ENCODE measurements at regions not wholly inside any gene's neighbourhood (a gene's known extent, or its start where the extent isn't known, plus 50 kb on each side); places are given as distances from the start of the nearest gene placed in this dataset.
"Not testable (repeated sequence)": the region's sequence is repeated elsewhere in the genome, so short reads cannot be mapped to it uniquely, and the experiment has no call there.

DNA sequence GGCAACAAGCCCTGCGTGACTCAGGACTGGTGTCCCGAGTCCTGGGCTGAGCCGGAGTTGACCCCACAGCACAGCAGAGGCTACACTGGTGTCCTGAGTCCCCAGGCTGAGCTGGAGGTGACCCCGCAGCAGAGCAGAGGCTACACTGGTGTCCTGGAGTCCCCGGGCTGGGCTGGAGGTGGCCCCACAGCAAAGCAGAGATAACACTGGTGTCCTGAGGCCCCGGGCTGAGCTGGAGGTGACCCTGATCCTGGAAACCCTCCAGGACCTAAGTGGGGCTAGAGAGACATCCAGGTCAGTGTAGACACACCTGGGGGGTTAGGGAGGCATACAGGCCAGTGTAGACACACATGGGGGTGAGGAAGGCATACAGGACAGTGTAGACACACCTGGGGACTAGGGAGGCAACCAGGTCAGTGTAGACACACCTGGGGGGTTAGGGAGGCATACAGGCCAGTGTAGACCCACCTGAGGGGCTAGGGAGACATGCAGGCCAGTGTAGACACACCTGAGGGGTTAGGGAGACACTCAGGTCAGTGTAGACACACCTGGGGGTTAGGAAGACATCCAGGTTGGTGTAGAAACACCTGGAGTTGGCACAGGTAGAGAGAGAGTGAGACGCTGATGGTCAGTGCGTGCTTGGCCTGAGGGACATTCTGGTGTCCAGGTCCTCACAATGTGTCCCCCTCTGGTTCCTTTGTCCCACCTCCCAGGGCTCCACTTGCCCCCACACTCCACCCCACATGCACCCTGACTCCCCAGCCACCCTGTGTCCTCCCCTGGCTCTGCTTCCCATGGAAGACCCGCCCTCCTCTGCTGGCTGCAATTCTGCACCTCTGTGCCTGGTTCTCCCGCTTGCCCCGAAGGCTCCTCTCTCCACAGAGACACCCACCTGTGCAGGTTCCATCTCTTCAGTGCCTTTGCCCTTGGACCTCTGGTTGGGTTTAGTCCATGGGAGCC is 321.6 kb upstream of the SFSWAP start:
- no peak for DNase-seq (ENCODE audit: low read depth)

DNA sequence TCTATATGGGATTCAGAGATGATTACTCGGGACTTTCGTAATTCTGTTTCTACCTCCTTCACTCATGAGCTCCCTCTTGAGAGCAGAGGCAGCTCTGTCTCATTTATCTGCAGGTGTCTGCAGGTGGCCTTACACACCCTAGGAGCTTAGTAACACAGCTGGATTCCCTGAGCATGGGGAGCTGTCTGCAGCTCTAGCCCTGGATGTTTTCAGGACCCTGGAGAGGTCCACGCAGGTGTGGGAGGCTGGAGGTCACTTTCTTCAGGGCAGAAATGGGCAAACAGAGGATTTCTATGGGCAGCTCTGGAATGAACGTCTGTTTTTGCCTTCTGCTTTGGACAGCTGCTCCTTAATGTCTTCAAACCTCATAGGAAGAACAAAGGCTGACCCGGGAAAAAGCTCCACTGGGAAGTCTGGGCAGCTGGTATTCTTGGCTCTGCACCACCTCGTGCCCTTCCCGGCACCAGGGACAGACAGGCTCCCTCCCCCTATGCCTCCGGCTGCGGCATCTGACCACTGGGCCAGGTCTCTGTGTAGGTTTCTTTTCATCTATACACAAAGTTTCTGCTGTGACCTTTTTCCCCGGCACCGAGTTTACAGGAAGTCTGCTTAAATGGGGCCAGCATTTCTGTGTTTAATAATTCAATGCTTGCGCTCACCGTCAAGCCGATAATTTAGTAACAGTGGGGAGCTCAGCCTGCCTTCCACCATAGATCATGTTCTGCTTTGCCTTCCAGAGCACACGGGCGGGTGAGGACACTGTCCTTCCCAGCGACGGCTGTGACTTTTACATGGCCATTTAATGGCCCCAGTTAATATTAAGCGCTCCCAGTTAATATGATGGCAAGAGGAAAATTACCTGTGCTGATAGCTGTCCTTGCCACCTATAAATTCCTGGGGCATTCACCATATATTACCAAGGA is 320.2 kb upstream of the SFSWAP start:
- no peak for DNase-seq (ENCODE audit: low read depth)

DNA sequence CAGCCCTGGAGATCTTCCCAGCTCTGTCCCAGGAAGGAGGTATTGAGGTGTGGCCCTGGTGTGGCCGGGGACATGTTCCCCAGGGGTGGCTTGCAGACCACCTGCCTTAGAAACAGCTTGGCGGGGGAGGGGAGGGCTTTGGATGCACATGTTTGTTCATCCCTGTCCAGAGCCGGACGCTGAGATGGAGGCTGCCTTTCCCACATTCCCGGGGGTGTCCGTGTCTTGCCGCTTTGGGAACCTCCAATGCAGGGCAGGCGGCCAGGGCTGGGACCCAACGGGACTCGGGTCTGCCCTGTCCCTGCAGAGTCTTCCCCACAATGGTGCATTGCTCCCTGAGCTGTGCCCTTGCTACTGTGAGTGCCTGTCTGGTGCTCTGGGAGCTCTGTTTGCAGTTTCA is 319.5 kb upstream of the SFSWAP start:
- DNase-seq (ENCODE audit: low read depth): no peak

DNA sequence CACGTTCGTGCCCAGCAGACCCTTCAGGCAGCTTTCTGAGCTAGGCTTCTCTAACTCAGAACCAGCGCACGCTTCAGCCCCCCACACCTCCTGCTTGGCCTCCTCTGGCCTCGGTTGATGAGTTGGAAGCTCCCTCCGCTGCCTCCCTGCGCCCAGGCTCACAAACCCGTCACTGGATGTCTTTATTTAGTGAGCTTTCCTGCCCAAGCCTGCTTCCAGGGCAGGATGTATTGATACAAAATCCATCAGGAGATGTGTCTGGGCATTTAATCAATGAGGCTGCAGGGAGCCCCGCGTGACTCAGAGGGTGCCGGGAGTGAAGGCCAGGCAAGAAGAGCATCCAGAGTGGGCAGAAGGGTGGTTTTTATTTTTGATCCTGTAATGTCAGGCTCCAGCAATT is 316.1 kb upstream of the SFSWAP start:
- not testable (repeated sequence) for DNase-seq (ENCODE audit: low read depth)

DNA sequence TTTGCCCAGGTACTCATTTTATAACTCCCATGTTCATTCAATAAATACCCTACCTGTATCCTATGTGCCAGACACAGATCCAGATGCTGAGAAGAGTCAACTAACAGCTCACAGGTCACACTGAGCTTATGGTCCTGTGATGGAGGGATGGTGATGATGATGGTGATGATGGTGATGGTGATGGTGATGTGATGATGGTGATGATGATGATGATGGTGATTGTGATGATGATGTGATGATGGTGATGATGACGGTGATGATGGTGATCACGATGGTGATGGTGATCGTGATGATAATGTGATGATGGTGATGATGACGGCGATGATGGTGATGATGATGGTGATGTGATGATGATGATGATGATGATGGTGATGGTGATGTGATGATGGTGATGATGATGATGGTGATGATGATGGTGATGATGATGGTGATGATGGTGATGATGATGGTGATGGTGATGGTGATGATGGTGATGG is 315.6 kb upstream of the SFSWAP start:
- DNase-seq (ENCODE audit: low read depth): not testable (repeated sequence)

DNA sequence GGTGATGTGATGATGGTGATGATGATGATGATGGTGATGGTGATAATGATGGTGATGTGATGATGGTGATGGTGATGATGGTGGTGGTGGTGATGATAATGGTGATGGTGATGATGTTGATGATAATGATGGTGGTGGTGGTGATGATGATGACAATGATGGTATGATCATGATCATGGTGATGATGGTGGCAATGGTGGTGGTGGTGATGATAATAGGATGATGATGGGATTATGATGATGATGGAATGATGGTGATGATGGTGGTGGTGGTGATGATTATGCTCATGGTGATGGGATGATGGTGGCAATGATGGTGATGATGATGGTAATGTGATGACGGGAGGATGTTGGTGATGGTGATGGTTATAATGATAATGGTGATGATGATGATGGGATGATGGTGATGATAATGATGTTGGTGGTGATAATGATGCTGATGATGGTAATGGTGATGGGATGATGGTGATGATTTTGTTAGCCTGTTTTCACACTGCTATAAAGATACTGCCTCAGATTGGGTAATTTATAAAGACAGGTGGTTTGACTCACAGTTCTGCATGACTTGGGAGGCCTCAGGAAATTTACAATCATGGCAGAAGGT is 314.8 kb upstream of the SFSWAP start:
- no peak for DNase-seq (ENCODE audit: low read depth)

DNA sequence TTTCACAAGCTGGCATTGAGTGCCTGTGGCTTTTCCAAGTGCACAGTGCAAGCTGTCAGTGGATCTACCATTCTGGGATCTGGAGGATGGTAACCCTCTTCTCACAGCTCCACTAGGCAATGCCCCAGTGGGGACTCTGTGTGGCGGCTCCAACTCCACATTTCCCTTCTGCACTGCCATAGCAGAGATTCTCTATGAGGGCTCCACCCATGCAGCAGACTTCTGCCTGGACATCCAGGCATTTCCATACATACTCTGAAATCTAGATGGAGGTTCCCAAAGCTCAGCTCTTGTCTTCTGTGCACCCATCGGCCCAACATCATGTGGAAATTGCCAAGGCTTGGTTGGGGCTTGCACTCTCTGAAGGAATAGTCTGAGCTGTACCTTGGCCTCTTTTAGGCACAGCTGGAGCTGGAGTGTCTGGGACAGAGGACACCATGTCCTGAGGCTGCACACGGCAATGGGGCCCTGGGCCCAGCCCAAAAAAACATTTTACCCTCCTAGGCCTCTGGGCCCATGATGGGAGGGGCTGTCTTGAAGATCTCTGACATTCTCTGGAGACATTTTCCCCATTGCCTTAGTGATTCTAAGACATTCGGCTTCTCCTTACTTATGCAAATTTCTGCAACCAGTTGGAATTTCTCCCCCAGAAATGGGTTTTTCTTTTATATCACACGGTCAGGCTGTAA is 313.3 kb upstream of the SFSWAP start:
- DNase-seq (ENCODE audit: low read depth): no peak

DNA sequence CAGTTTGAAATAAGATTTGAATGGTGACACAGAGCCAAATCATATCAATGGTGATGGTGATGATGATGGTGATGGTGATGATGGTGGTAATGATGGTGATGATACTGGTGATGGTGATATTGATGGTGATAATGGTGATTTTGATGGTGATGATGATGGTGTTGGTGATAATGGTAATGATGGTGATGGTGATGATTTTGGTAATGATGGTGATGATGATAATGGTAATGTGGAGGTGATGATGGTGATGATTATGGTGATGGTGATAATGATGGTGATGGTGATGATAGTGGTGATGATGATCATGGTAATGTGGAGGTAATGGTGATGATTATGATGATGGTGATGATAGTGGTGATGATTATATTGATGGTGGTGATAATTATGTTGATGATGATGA is 311.9 kb upstream of the SFSWAP start:
- DNase-seq (ENCODE audit: low read depth): no peak

DNA sequence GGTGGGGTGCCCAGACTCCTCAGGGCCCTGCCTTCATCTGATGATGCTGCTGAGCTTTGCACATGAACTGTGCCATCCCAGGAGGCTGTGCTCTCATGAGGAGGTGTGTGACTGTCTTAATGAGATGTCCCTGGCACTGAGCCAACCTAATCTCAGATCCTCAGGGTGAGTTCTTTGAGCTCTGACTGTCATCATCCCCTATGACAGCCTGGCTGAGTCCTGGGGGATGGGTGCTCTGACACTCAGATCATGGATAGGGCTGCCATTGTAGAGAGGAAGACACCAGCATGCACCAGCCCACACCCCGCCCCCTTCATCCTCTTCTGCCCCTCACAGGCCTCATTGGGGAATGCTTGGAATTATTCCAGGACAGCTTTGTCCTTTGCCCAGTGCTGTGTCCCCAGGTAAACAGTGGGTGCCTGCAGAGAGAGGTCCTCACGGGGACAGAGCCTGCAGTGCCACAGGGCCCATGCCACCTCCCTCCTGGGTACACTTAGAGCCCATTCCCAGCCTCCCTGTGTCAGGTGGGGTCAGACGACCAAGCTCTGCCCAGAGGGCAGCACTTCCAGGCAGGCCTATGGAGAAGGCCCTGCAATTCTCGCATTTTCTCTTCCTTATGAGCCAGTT is 310.1 kb upstream of the SFSWAP start:
- DNase-seq (ENCODE audit: low read depth): not testable (repeated sequence)

DNA sequence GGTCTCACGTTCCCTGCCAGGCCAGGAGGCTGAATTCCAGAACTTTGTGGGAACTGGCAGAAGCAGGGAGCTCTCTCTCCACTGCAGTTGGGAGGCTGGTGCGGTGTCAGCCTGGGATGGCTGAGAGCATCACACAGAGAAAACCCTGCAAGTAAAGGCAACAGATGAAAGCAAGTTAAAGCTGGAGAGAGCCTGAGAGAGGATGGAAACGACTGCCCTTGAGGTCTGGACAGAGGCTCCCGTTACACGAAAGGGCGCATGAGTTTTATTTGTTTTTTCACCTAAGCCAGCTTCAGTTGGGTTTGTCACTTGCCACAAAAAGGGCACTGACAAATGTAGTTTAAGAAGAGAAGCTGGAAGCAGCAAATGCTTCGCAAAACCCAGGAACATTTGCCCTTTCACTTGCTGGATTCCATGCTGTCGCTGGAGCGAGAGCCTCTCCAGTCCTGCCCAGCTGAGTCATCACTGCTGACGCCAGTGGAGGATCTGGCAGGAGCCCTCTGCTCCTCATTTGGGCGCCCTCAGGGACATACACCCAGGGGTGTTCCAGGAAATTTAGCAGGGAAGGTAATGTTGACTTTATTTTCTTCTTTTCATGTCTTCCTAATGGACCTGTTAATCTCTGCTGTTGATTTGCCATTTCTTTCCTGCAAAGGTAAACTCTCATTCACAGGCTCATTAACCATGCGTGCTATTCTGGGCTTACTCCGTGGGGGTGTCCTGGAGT is 308.8 kb upstream of the SFSWAP start:
- not testable (repeated sequence) for DNase-seq (ENCODE audit: low read depth)

DNA sequence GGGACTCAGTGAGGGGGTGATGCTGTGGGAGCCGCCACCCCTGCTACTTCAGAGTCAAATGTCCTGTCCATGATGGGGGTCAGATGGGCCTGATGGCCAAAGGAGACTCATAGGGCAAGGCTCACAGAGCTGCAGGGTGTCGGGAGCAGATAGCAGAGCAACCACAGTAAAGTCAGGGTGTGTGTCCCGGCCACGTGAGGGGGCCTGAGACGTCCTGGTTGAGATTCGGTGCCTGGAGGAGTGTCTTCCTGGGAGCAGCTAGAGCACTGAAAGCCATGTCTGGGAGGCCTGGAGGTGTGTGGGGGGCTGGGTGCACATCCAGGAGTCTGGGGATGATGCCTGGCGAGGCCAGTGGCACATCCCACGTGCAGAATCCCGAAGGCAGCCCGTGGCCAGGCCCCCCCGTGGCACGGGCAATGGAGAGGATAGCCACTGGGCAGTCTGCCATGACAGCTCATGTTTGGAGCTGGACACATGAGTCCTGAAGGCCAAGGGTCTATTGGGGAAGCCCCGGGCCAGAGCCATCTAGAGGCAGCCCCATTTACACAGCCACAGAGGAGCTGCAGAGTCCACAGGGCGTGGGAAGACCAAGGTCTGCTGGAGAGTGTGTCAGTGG is 308.0 kb upstream of the SFSWAP start:
- no peak for DNase-seq (ENCODE audit: low read depth)

DNA sequence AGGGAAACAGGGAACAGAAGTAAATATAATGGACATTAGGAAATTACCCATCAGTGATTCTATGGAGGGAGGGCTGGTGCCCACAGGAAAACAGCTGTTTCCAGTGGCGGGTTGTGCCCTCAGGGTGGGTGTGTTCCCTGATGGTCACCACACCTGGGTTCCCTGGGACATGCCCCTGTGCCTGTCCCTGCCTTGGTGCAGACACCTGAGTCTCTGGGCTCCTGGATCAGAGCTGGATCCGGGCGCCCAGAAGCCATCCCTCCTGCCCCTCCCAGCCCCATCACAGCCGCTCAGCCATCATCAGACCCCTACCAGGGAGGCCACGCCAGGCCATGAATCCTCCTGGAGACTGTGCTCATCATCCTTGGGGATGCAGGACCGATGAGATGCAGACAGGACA is 307.2 kb upstream of the SFSWAP start:
- DNase-seq (ENCODE audit: low read depth): no peak

DNA sequence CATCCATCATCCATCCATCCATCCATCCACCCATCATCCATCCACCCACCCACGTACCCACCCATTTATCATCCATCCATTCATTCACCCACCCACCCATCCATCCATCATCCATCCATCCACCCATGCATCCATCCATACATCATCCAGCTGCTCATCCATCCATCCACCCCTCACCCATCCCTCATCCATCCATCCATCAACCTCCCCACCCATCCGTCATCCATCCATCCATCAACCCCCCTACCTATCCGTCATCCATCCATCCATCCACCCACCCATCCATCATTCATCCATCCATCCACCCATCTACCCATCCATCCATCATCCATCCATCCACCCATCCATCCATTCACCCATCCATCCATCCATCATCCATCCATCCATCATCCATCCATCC is 306.2 kb upstream of the SFSWAP start:
- DNase-seq (ENCODE audit: low read depth): no peak

DNA sequence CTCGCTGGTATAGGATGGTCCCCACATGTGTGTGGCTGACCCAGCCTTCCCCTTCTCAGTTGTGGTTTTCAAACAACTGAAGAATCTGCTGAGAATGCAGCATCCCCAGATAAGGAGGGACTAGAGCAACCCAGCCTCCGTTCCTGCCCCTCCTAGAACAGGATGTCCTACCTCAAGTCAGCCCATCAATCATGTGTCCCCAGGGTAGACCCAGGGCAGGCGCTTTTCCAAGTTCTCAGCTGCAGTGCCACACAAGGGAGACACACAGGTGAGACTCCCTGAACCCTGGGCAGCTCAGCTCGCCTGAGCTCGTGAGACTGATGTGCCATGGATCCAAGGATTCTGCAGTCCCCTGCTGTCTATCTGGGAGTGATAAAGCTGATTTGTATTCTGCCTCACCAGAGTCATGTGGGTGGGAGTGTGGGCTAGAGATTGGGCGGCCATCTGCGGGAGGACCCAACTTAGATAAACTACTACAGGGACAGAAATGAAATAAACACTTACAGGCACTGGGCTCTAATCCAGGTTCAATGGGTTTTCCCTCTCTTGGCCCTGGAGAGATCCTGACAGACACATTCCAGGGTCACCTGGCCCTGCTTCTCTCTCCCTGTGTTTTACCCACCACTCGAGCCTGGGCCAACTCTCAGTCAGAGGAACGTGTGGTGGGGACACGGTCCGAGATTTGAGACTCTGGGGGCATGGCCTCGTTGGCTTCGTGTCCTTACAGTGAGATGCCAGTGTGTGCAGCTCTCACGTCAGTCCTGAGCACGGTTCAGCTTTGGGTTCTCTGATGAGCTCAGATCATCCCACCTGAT is 303.5 kb upstream of the SFSWAP start:
- no peak for DNase-seq (ENCODE audit: low read depth)

DNA sequence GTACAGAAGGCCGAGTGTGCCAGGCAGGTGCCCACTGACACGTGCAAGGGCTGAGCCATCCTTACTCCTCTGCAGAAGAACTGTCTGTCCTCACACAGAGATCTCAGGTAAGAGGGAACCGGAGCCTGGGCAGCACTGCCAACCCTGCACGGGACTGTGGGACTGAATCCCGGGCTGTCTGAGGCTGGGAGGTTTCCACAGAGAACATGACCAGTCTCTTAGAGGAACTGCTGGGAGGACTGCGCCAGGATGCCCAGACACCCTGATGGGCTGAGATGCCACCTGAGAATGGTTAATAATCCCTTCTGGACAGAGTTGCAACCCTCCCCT is 302.9 kb upstream of the SFSWAP start:
- no peak for DNase-seq (ENCODE audit: low read depth)

DNA sequence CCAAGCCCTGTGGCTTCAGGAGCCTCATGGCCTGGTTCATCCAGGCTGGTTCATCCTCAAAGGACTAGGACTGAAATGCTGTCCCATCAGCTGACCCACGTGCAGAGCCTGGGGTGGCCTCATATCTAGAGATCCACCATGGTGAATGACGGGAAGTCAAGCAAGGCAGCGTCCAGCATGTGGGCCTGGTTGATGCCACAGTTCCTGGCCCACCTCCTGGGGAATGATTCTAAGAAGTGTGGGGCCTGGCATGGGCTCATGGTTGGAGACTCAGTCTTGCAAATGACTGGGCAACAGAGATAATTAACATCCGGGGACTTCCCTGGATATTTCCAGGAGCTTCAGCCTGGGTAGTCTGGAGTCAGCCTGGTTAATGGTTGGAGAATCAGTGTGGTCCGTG is 302.4 kb upstream of the SFSWAP start:
- no peak for DNase-seq (ENCODE audit: low read depth)

DNA sequence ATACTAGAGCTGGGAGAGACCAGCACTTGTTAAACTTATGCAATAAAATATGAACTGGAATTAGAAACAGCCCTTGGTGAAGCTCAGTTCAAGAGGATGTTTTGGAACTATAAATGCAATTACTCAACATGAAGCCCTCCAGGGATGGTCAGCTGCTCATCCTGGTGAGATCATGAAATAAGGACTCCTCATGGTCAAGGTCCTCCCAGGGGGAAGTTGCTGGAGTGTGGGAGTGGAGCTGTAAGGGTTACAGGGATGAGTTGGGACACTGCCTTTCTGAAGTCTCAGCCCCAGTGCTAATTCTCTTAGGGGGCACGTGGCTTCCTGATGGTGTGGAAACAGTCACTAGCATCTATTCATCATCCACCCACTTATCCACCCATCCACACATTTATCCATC is 301.7 kb upstream of the SFSWAP start:
- no peak for DNase-seq (ENCODE audit: low read depth)

DNA sequence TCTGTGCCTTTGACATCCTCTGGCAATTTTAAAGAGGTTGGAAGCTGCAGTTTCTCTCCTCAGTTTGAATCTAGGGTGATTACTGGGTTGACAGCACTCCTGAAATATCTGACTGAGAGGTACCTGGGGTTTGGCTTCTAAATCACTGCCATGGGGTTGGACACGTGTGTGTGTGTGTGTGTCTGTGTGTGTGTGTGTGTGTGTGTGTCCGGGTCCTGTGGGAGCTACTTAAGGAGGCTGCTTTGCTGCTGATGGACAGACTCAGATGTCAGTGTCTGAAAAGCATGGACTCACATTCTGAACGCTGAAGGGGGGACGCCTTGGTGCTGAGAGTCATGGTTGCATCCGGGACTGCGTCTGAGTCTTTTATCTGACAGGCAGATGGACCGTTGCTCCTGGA is 299.1 kb upstream of the SFSWAP start:
- not testable (repeated sequence) for DNase-seq (ENCODE audit: low read depth)

DNA sequence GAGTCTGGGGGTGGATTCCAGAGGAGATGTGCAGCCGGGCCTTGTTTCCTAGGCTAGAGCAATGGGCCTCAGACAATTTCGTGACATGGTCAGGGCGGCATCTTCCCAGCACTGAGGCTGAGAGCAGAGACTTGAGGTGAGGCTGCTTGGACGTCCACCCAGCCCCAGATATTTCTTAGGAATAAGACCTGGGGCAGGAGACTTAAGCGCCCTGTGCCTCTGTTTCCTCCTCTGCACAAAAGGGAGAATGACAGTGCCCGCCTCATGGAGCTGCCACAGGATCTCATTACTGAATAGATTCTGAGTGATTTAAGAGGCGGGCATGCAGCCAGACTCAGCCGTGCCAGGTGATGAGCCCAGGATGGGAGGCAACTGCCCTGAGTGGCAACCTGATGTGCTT is 297.9 kb upstream of the SFSWAP start:
- no peak for DNase-seq (ENCODE audit: low read depth)
